Liver (tissue), 8 donors: ENCODE measurements at regions not wholly inside any gene's neighbourhood (a gene's known extent, or its start where the extent isn't known, plus 50 kb on each side); places are given as distances from the start of the nearest gene placed in this dataset.
"Not testable (repeated sequence)": the region's sequence is repeated elsewhere in the genome, so short reads cannot be mapped to it uniquely, and the experiment has no call there.

ENCODE experiments used
- DNase-seq: peaks from one replicate; pipeline ENCODE4 v3.0.0-alpha.2; 2017; ENCODE audit warnings: low spot score
- H3K27ac ChIP-seq, 2 donors: one replicate each; pipeline ENCODE4 v1.7.0; 2013; ENCODE audit warnings: inconsistent platforms in 2 of 2, low read length in 2 of 2, control low read depth in 1 of 2, low read depth in 1 of 2, mild to moderate bottlenecking in 1 of 2
- H3K27me3 ChIP-seq, 4 donors: one replicate each; pipeline versions ENCODE4 v1.6.1 to v1.7.0; 2013; ENCODE audit warnings: low read length in 3 of 4, inconsistent platforms in 1 of 4, mild to moderate bottlenecking in 1 of 4, moderate library complexity in 1 of 4; ENCODE audit not compliant: control insufficient read depth in 4 of 4, insufficient read depth in 4 of 4
- H3K36me3 ChIP-seq, 4 donors: one replicate each; pipeline versions ENCODE4 v1.6.1 to v1.7.0; 2013; ENCODE audit warnings: low read length in 3 of 4, mild to moderate bottlenecking in 3 of 4, low read depth in 1 of 4, moderate library complexity in 1 of 4; ENCODE audit not compliant: control insufficient read depth in 4 of 4, insufficient read depth in 3 of 4
- H3K4me1 ChIP-seq, 4 donors: one replicate each; pipeline versions ENCODE4 v1.6.1 to v1.7.0; 2013; ENCODE audit warnings: low read length in 3 of 4, mild to moderate bottlenecking in 3 of 4, moderate library complexity in 1 of 4; ENCODE audit not compliant: control insufficient read depth in 4 of 4, insufficient read depth in 4 of 4
- H3K4me3 ChIP-seq, 3 donors: one replicate each; pipeline versions ENCODE4 v1.6.1 to v1.7.0; 2013; ENCODE audit warnings: low read length in 3 of 3, control low read depth in 1 of 3, low read depth in 1 of 3, mild to moderate bottlenecking in 1 of 3
- H3K9ac ChIP-seq, 2 donors: one replicate each; pipeline ENCODE4 v1.7.0; 2013; ENCODE audit warnings: low read length in 2 of 2, mild to moderate bottlenecking in 2 of 2, moderate library complexity in 2 of 2, control low read depth in 1 of 2, low read depth in 1 of 2
- H3K9me3 ChIP-seq, 4 donors: one replicate each; pipeline versions ENCODE4 v1.6.1 to v1.7.0; 2013; ENCODE audit warnings: low read length in 3 of 4; ENCODE audit not compliant: control insufficient read depth in 4 of 4
- ATF3 ChIP-seq: IDR thresholded peaks from 2 replicates; pipeline ENCODE4 v1.6.1; 2016; ENCODE audit warnings: antibody characterized with exemption
- CTCF ChIP-seq: fragments of 150-350 bp; IDR thresholded peaks from 2 replicates; pipeline ENCODE4 v1.5.1; 2017; ENCODE audit warnings: improper control_type of control experiment, low read depth, low read length; ENCODE audit not compliant: missing input control
- EGR1 ChIP-seq, 2 donors: IDR thresholded peaks; 2 replicates each; pipeline ENCODE4 v1.6.1; 2016 to 2018; ENCODE audit warnings: antibody characterized with exemption in 2 of 2, low read depth in 2 of 2
- FOXA1 ChIP-seq: IDR thresholded peaks from 2 replicates; pipeline ENCODE4 v1.6.1; 2016; ENCODE audit warnings: antibody characterized with exemption
- MAX ChIP-seq: IDR thresholded peaks from 2 replicates; pipeline ENCODE4 v1.6.1; 2016; ENCODE audit warnings: antibody characterized with exemption
- NR2F2 ChIP-seq: IDR thresholded peaks from 2 replicates; pipeline ENCODE4 v1.6.1; 2016; ENCODE audit warnings: antibody characterized with exemption
- REST ChIP-seq: IDR thresholded peaks from 2 replicates; pipeline ENCODE4 v1.6.1; 2016; ENCODE audit warnings: antibody characterized with exemption, mild to moderate bottlenecking
- RXRA ChIP-seq, 2 donors: IDR thresholded peaks; 2 replicates each; pipeline ENCODE4 v1.6.1; 2017 to 2018; ENCODE audit warnings: antibody characterized with exemption in 2 of 2, mild to moderate bottlenecking in 1 of 2
- SP1 ChIP-seq: IDR thresholded peaks from 2 replicates; pipeline ENCODE4 v1.6.1; 2018; ENCODE audit warnings: antibody characterized with exemption, mild to moderate bottlenecking
- YY1 ChIP-seq: IDR thresholded peaks from 2 replicates; pipeline ENCODE4 v1.6.1; 2016; ENCODE audit warnings: antibody characterized with exemption, mild to moderate bottlenecking
- ZBTB33 ChIP-seq: IDR thresholded peaks from 2 replicates; pipeline ENCODE4 v1.6.1; 2016; ENCODE audit warnings: antibody characterized with exemption
- WGBS: extraction: QIAGEN DNeasy Blood & Tissue Kit; methylation state at CpG from one replicate; pipeline ENCODE4 v1.1.7; 2013; 5-methylcytosine and 5-hydroxymethylcytosine counted together
- donor health status: healthy.
- donor health status: healthy.
- donor health status: healthy.
- donor health status: healthy.
- donor health status: healthy.

- H3K9ac ChIP-seq = no peak overlapping the region
- DNase-seq = no peak
- H3K36me3 ChIP-seq = no peaks in the 10 kb centered on the region
- no peaks in the 10 kb centered on the region for H3K27me3 ChIP-seq
- WGBS = 95% methylated on average over 4 of the region's 4 CpGs
- H3K4me3 ChIP-seq = no peak overlapping the region
- TF ChIP-seq EGR1 (IDR thresholded peaks at IDR 0.05; ENCODE audit: low read depth in 2 of 2) = no peak
- TF ChIP-seq SP1 = no peak
- no peak for TF ChIP-seq MAX
- no peak for TF ChIP-seq RXRA (IDR thresholded peaks at IDR 0.05)
- TF ChIP-seq ZBTB33 = no peak
- no peak for TF ChIP-seq ATF3
- no peak for TF ChIP-seq NR2F2
- TF ChIP-seq YY1 = no peak
- no peak for TF ChIP-seq FOXA1
- no peak for TF ChIP-seq REST
- no peak for TF ChIP-seq CTCF
- no peaks in the 10 kb centered on the region for H3K4me1 ChIP-seq
- no peak overlapping the region for H3K27ac ChIP-seq
- H3K9me3 ChIP-seq = no peaks in the 10 kb centered on the region
Measured at GRCh38 chr6:14294270-14294951, 176.8 kb downstream of the CD83 start.

GRCh38 chr6:14296698-14297097 is 179.1 kb downstream of the CD83 start:
- not testable (repeated sequence) for H3K27ac ChIP-seq, H3K9me3 ChIP-seq, DNase-seq, H3K27me3 ChIP-seq, H3K4me3 ChIP-seq, H3K9ac ChIP-seq, H3K4me1 ChIP-seq, H3K36me3 ChIP-seq
- WGBS = 93% methylated on average over 6 of the region's 6 CpGs

GRCh38 chr6:14297118-14297517 is 179.5 kb downstream of the CD83 start:
- H3K27me3 ChIP-seq, H3K4me1 ChIP-seq, H3K9ac ChIP-seq, H3K9me3 ChIP-seq, DNase-seq, H3K4me3 ChIP-seq, H3K27ac ChIP-seq, H3K36me3 ChIP-seq: not testable (repeated sequence)
- WGBS = 98% methylated on average over 7 of the region's 7 CpGs

- not testable (repeated sequence) for H3K4me1 ChIP-seq, H3K27ac ChIP-seq, H3K27me3 ChIP-seq, H3K4me3 ChIP-seq, H3K9me3 ChIP-seq, H3K9ac ChIP-seq, DNase-seq, H3K36me3 ChIP-seq
- 94% methylated on average over 16 of the region's 16 CpGs for WGBS
Measured at GRCh38 chr6:14300189-14300588, 182.6 kb downstream of the CD83 start.

GRCh38 chr6:14300721-14301120 is 183.1 kb downstream of the CD83 start:
- WGBS = 93% methylated on average over 4 of the region's 9 CpGs

More at GRCh38 chr6:14300721-14301120, 183.1 kb downstream of the CD83 start:
- H3K27ac ChIP-seq, H3K36me3 ChIP-seq, H3K9me3 ChIP-seq, DNase-seq, H3K9ac ChIP-seq, H3K4me3 ChIP-seq, H3K27me3 ChIP-seq, H3K4me1 ChIP-seq: not testable (repeated sequence)
